A549 (cell line): ENCODE measurements at regions not wholly inside any gene's neighbourhood (a gene's known extent, or its start where the extent isn't known, plus 50 kb on each side); places are given as distances from the start of the nearest gene placed in this dataset.

Source experiments
- ATAC-seq, 2 experiments: fragments of 200-7000 bp in 1 of 2; fragments of >200 bp in 1 of 2; cut with Nextera tagmentation in 1 of 2; cut with Tn5 transposase in 1 of 2; 3 replicates each; pipeline versions ENCODE4 v1.8.0 to v1.9.1; 2018 to 2020; ENCODE audit warnings: mild to moderate bottlenecking in 1 of 2, moderate library complexity in 1 of 2
- CTCF ChIA-PET: fragments of 300-600 bp; sonication (Branson Sonifier 250); formaldehyde crosslinking; extraction: SDS; loops from one replicate; lab custom pipeline; 2021; ENCODE audit warnings: antibody characterized with exemption, inconsistent platforms; lab: Yijun Ruan, JAX
- POLR2A ChIA-PET: fragments of 350-600 bp; formaldehyde crosslinking; extraction: SDS; loops from one replicate; lab custom pipeline; 2021; ENCODE audit warnings: antibody characterized with exemption, inconsistent platforms; lab: Yijun Ruan, JAX
- DNase-seq, 2 experiments: peaks; one replicate each; pipeline versions ENCODE4 v3.0.0 to v3.0.0-alpha.2; 2011 to 2016; ENCODE audit warnings: low read depth in 1 of 2, low spot score in 1 of 2
- FAIRE-seq: peaks from 2 replicates; lab custom pipeline; 2011; peaks lifted over from hg19 to GRCh38; lab: Jason Lieb, UNC
- H3K27ac ChIP-seq, 2 experiments: fragments of >200 bp; sonication (Bioruptor Twin); formaldehyde crosslinking; 3 replicates each; pipeline ENCODE4 v1.5.1; 2016 to 2017
- H3K4me1 ChIP-seq: fragments of >200 bp; sonication (Bioruptor Twin); formaldehyde crosslinking; 3 replicates; pipeline ENCODE4 v1.6.1; 2016
- H3K4me2 ChIP-seq: fragments of >200 bp; sonication (Bioruptor Twin); formaldehyde crosslinking; 3 replicates; pipeline ENCODE4 v1.6.1; 2016
- H3K4me3 ChIP-seq: fragments of >200 bp; sonication (Bioruptor Twin); formaldehyde crosslinking; 3 replicates; pipeline ENCODE4 v1.5.1; 2016
- H3K9me3 ChIP-seq: fragments of >200 bp; sonication (Bioruptor Twin); formaldehyde crosslinking; 3 replicates; pipeline ENCODE4 v1.6.1; 2016
- BCL3 ChIP-seq: fragments of >200 bp; sonication (Bioruptor Twin); formaldehyde crosslinking; IDR thresholded peaks from 3 replicates; pipeline ENCODE4 v1.6.1; 2016
- BHLHE40 ChIP-seq: IDR thresholded peaks from 2 replicates; pipeline ENCODE4 v1.6.1; 2012; ENCODE audit warnings: low read depth, low read length, inconsistent platforms
- CBX2 ChIP-seq: fragments of 200-600 bp; sonication (generic); IDR thresholded peaks from 2 replicates; pipeline ENCODE4 v1.6.1; 2016; ENCODE audit warnings: low read depth, mild to moderate bottlenecking, borderline replicate concordance
- ESRRA ChIP-seq: fragments of 150-350 bp; IDR thresholded peaks from 2 replicates; pipeline ENCODE4 v1.6.1; 2014; ENCODE audit warnings: mild to moderate bottlenecking, low read length, borderline replicate concordance
- HOXB13 ChIP-seq: fragments of 250-450 bp; sonication (Bioruptor Pico); IDR thresholded peaks from 2 replicates; pipeline ENCODE4 v1.5.0; 2020; ENCODE audit warnings: low read depth, mild to moderate bottlenecking, moderate library complexity
- HOXB5 ChIP-seq: fragments of 250-450 bp; sonication (Bioruptor Pico); IDR thresholded peaks from 2 replicates; pipeline ENCODE4 v1.5.0; 2020; ENCODE audit warnings: mild to moderate bottlenecking, moderate library complexity
- JUNB ChIP-seq: fragments of >200 bp; sonication (Bioruptor Twin); formaldehyde crosslinking; IDR thresholded peaks from 2 replicates; pipeline ENCODE4 v1.6.1; 2016
- MAZ ChIP-seq: fragments of 150-350 bp; IDR thresholded peaks from 2 replicates; pipeline ENCODE4 v1.6.1; 2014; ENCODE audit warnings: antibody characterized with exemption, low read depth, low read length, borderline replicate concordance
- RARB ChIP-seq: fragments of 250-450 bp; sonication (Bioruptor Pico); IDR thresholded peaks from 2 replicates; pipeline ENCODE4 v1.8.0; 2021; ENCODE audit warnings: mild to moderate bottlenecking, moderate library complexity
- RCOR1 ChIP-seq: fragments of 150-350 bp; IDR thresholded peaks from 2 replicates; pipeline ENCODE4 v1.6.1; 2014; ENCODE audit warnings: antibody characterized with exemption, low read length, low read depth
- SMC3 ChIP-seq: fragments of >200 bp; sonication (Bioruptor Twin); formaldehyde crosslinking; IDR thresholded peaks from 3 replicates; pipeline ENCODE4 v1.6.1; 2018; ENCODE audit warnings: inconsistent platforms
- SREBF2 ChIP-seq: fragments of 450-650 bp; IDR thresholded peaks from 2 replicates; pipeline ENCODE4 v1.6.1; 2014; ENCODE audit warnings: mild to moderate bottlenecking, moderate library complexity
- WGBS: methylation state at CpG from one replicate; pipeline ENCODE4 v1.1.6; 2017; ENCODE audit errors: missing lambda C conversion rate; 5-methylcytosine and 5-hydroxymethylcytosine counted together
- TF ChIP-seq, protein P1 (sequence below): fragments of 200-600 bp; sonication (generic); IDR thresholded peaks from 2 replicates; pipeline ENCODE4 v1.6.1; 2016; ENCODE audit warnings: antibody characterized with exemption, mild to moderate bottlenecking, moderate library complexity

DNA sequence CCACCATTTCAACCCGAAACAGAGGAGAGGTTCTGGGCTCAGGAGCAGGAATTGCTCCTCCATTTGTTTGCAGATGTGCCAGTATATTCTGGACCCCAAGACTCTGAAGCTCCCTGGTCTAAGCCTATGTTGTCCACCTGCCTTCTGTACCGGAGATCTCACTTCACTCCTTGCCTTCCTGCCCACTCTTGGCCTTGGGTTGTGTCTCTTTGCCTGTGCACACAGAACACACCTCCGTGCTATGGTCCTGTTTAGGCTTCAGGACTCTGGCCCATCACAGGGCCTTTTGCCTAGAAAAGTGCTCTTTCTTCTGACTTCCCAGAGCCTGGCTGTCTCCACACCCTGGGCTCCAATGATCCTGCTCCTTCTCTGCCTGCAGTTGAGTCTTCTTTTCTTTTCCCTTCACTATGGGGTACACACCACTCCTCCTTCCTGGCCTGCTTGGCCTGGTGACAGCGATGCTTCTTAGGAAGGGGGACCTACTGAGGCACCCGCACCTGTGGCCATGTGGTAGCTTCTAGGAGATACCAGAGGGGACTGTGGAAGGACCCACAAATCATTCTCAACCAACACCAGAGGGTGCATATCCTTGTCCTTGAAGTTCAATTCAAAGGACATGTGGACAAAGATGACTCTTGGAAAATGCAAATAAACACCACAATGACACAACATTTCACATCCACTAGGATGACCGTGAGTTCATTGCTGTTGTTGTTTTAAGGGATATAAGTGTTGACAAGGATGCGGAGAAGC is 75.1 kb downstream of the FOXA2 start:
- Histone ChIP-seq H3K4me2 (no peak overlapping the region), H3K4me3 (no peak overlapping the region), H3K27ac (no peak overlapping the region), H3K4me1 (peaks cover 20% of the 10 kb centered on the region), H3K9me3 (no peaks in the 10 kb centered on the region)
- DNase-seq (no peak), FAIRE-seq (no peak), ATAC-seq (no peak)
- TF ChIP-seq RCOR1 (no peak), JUNB (no peak), BHLHE40 (no peak), MAZ (no peak), HOXB5 (CRISPR knock-in tag) (no peak), RARB (CRISPR knock-in tag) (no peak), HOXB13 (no peak)
- 84% methylated on average over 7 of the region's 7 CpGs for WGBS
- ChIA-PET POLR2A (no interaction called here), CTCF (interaction anchor here (1.2 kb wide), 1 partner anchor 10 kb away, joined by 5 read pairs; no protein-coding TSS in a partner anchor)

DNA sequence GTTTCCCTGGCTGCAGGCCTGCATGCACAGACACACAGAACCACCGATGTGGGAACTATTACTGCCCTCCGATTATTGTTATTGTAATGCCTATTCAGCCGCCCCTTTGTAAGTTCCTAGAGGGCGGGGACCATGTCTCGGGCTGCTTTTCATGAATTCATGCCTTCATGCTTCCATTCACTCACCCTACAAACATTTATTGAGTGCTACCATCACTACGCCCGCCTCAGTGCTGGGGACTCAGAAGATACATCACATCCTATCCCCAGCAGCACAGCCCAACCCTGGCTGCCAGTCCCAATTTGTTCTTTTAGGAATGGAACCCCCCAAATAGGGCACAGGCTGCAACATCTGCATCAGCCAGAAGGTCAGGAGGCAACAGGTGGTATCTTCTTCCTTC is 75.9 kb downstream of the FOXA2 start:
- Histone ChIP-seq H3K9me3 (no peaks in the 10 kb centered on the region), H3K4me2 (no peak overlapping the region), H3K4me3 (no peak overlapping the region), H3K27ac (no peak overlapping the region), H3K4me1 (peaks cover 20% of the 10 kb centered on the region)
- CTCF ChIA-PET: interaction anchor here (0.6 to 1.4 kb wide), 3 partner anchors 9 to 744 kb away, joined by 3 to 5 read pairs (median 3); no protein-coding TSS in a partner anchor
- DNase-seq (no peak), FAIRE-seq (no peak), ATAC-seq (no peak)
- WGBS: 75% methylated on average over 7 of the region's 7 CpGs
- TF ChIP-seq SMC3: no peak
- no peak for TF ChIP-seq MAZ
- no peak for TF ChIP-seq BCL3
- no peak for TF ChIP-seq CBX2
- TF ChIP-seq, protein P1, sequence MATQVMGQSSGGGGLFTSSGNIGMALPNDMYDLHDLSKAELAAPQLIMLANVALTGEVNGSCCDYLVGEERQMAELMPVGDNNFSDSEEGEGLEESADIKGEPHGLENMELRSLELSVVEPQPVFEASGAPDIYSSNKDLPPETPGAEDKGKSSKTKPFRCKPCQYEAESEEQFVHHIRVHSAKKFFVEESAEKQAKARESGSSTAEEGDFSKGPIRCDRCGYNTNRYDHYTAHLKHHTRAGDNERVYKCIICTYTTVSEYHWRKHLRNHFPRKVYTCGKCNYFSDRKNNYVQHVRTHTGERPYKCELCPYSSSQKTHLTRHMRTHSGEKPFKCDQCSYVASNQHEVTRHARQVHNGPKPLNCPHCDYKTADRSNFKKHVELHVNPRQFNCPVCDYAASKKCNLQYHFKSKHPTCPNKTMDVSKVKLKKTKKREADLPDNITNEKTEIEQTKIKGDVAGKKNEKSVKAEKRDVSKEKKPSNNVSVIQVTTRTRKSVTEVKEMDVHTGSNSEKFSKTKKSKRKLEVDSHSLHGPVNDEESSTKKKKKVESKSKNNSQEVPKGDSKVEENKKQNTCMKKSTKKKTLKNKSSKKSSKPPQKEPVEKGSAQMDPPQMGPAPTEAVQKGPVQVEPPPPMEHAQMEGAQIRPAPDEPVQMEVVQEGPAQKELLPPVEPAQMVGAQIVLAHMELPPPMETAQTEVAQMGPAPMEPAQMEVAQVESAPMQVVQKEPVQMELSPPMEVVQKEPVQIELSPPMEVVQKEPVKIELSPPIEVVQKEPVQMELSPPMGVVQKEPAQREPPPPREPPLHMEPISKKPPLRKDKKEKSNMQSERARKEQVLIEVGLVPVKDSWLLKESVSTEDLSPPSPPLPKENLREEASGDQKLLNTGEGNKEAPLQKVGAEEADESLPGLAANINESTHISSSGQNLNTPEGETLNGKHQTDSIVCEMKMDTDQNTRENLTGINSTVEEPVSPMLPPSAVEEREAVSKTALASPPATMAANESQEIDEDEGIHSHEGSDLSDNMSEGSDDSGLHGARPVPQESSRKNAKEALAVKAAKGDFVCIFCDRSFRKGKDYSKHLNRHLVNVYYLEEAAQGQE: no peak
- no peak for TF ChIP-seq SREBF2
- POLR2A ChIA-PET: no interaction called here

- 94% methylated on average over 5 of the region's 5 CpGs for WGBS
- CTCF ChIA-PET: interaction anchor here (0.9 to 2.2 kb wide), 9 partner anchors 15 to 810 kb away, joined by 3 to 13 read pairs (median 4); no protein-coding TSS in a partner anchor
- ATAC-seq: no peak
Observed at GRCh38 chr20:22507240-22507961, 77.0 kb downstream of the FOXA2 start.

More at GRCh38 chr20:22507240-22507961, 77.0 kb downstream of the FOXA2 start:
- POLR2A ChIA-PET: no interaction called here
- Histone ChIP-seq H3K4me1 (peaks cover 10% of the 10 kb centered on the region), H3K9me3 (no peaks in the 10 kb centered on the region)
- no peak for DNase-seq
- FAIRE-seq: no peak
- TF ChIP-seq ESRRA (no peak), MAZ (no peak)
- TF ChIP-seq, all 56 proteins: peak for 0
- Histone ChIP-seq H3K27ac (no peak overlapping the region), H3K4me2 (no peak overlapping the region), H3K4me3 (no peak overlapping the region)
